ENCODE measurements at regions not wholly inside any gene's neighbourhood (a gene's known extent, or its start where the extent isn't known, plus 50 kb on each side); places are given as distances from the start of the nearest gene placed in this dataset.
"Not testable (repeated sequence)": the region's sequence is repeated elsewhere in the genome, so short reads cannot be mapped to it uniquely, and the experiment has no call there.

DNA sequence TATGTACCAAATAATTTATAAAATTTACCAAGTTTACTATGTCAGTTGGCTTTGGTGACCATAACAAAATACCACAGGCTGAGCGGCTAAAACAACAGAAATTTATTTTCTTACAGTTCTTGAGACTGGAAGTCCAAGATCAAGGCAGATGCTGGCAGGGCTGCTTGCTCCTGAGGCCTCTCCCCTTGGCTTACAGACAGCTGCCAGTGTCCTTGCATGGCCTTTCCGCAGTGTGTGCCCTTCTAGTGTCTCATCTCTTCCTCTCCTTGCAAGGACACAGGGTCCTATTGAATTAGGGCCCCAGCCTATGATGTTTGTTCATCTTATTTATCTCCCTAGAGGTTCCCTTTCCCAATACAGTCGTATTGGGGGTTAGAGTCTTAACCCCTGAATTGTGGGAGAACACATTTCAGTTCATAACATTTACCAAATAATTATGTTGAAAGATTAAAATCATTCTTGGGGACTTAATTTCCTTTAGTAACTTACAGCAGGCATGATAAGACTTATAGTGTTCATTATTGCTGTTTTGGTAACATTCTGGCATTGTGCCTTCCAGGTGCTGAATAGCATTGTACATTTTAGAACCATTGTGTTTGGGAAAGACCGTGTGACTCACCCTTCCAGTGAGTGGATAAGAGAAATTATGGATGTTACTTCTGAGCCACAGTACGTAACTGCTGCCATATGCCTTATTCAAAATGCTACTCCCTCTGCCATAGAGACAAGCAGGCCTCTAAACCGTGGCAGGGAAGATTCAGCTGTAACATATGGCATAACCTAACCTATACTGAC is 317.5 kb downstream of the TMX3 start:
- no peaks in the 10 kb centered on the region for H3K36me3 ChIP-seq
- H3K4me1 ChIP-seq, result no peaks in the 10 kb centered on the region
- no peak overlapping the region for H3K4me3 ChIP-seq
- H3K9me3 ChIP-seq, result no peaks in the 10 kb centered on the region
- no peak overlapping the region for H3K27ac ChIP-seq
- no peaks in the 10 kb centered on the region for H3K27me3 ChIP-seq
- no peak for DNase-seq
- TF ChIP-seq POLR2A (IDR thresholded peaks at IDR 0.05), result no peak
- TF ChIP-seq, protein P1, sequence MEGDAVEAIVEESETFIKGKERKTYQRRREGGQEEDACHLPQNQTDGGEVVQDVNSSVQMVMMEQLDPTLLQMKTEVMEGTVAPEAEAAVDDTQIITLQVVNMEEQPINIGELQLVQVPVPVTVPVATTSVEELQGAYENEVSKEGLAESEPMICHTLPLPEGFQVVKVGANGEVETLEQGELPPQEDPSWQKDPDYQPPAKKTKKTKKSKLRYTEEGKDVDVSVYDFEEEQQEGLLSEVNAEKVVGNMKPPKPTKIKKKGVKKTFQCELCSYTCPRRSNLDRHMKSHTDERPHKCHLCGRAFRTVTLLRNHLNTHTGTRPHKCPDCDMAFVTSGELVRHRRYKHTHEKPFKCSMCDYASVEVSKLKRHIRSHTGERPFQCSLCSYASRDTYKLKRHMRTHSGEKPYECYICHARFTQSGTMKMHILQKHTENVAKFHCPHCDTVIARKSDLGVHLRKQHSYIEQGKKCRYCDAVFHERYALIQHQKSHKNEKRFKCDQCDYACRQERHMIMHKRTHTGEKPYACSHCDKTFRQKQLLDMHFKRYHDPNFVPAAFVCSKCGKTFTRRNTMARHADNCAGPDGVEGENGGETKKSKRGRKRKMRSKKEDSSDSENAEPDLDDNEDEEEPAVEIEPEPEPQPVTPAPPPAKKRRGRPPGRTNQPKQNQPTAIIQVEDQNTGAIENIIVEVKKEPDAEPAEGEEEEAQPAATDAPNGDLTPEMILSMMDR (IDR thresholded peaks at IDR 0.05), result no peak

DNA sequence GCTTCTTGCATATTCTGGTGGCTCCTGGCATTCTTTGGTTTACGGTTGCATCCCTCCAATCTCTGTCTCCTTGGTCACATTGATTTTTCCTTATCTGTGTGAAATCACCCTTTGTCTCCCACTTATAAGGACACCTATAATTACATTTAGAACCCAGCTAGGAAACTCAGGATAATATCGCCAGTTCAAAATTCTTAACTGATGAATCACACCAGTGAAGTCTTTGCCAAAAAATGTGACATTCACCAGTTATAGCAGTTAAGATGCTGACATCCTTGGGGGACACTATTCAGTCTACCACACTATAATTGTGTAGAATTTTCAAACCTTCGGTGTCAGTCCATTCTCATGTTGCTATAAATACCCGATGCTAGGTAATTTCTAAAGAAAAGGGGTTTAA is 320.2 kb downstream of the TMX3 start:
- Histone ChIP-seq H3K9me3 (no peaks in the 10 kb centered on the region), H3K4me3 (no peak overlapping the region), H3K27ac (no peak overlapping the region), H3K27me3 (no peaks in the 10 kb centered on the region), H3K4me1 (no peaks in the 10 kb centered on the region), H3K36me3 (no peaks in the 10 kb centered on the region)
- TF ChIP-seq, protein P1 (IDR thresholded peaks at IDR 0.05), result no peak
- no peak for TF ChIP-seq POLR2A (IDR thresholded peaks at IDR 0.05)
- no peak for DNase-seq

GRCh38 chr18:68391801-68392200 is 323.1 kb downstream of the TMX3 start:
- H3K9me3 ChIP-seq, result no peaks in the 10 kb centered on the region
- TF ChIP-seq POLR2A (IDR thresholded peaks at IDR 0.05), result no peak
- TF ChIP-seq, protein P1 (IDR thresholded peaks at IDR 0.05), result no peak
- no peaks in the 10 kb centered on the region for H3K27me3 ChIP-seq
- H3K27ac ChIP-seq, result no peak overlapping the region
- DNase-seq, result no peak
- no peaks in the 10 kb centered on the region for H3K4me1 ChIP-seq
- no peak overlapping the region for H3K4me3 ChIP-seq
- H3K36me3 ChIP-seq, result no peaks in the 10 kb centered on the region

DNA sequence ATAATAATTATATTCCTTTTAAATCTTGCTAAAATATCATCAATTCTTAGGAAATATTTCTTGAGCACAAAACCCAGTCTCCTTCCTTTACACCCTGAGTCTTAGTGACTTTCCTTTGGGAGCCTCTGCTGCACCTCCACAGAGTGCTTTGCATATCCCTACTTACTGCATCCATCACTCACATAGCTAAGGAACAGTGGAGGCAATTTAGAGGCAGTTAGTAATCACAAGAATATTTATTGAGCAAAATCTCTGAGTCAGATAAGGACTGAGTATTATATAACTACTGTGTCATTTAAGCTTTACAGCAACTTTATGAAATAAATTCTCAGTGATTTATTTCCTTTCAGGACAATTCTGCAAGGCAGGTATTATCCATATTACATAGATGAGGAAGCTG is 327.7 kb downstream of the TMX3 start:
- Histone ChIP-seq H3K27ac (no peak overlapping the region), H3K4me1 (no peaks in the 10 kb centered on the region), H3K9me3 (no peaks in the 10 kb centered on the region), H3K36me3 (no peaks in the 10 kb centered on the region), H3K27me3 (no peaks in the 10 kb centered on the region), H3K4me3 (no peak overlapping the region)
- TF ChIP-seq, protein P1 (IDR thresholded peaks at IDR 0.05), result no peak
- TF ChIP-seq POLR2A (IDR thresholded peaks at IDR 0.05), result no peak
- DNase-seq, result no peak

DNA sequence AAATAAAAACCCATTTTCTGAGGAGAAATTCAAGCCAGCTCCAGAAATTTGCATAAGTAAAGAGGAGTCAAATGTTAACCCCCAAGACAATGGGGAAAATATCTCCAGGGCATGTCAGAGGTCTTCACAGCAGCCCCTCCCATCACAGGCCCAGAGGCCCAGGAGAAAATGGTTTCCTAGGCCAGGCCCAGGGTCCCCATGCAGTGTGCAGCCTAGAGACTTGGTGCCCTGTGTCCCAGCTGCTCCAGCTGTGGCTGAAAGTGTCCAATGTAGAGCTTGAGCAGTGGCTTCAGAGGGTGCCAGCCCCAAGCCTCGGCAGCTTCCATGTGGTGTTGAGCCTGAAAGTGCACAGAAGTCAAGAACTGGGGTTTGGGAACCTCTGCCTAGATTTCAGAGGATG is 330.9 kb downstream of the TMX3 start:
- not testable (repeated sequence) for DNase-seq, H3K4me1 ChIP-seq, H3K27ac ChIP-seq, H3K36me3 ChIP-seq, H3K9me3 ChIP-seq, H3K27me3 ChIP-seq, H3K4me3 ChIP-seq

DNA sequence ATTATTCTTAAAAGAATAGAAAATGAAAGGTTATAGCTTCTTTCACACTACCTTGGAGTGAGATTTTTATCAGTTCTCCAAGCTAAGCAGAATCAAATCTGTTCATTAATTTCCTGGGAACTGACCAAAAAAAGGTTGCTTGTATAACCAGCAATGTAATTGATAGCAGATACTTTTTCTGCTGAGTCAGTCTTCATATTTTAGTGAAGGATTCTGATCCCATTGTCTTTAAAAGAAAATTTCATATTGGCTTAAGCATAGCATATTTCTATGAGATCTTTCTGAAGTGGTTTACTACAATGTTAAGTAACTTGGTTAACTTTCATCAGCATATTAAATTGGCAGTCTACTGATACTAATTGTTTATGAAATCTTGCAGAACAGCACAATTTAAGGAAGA is 338.0 kb downstream of the TMX3 start:
- Histone ChIP-seq H3K36me3 (no peaks in the 10 kb centered on the region), H3K4me3 (no peak overlapping the region), H3K27me3 (no peaks in the 10 kb centered on the region), H3K4me1 (no peaks in the 10 kb centered on the region), H3K9me3 (no peaks in the 10 kb centered on the region), H3K27ac (no peak overlapping the region)
- DNase-seq, result no peak
- no peak for TF ChIP-seq POLR2A (IDR thresholded peaks at IDR 0.05)

GRCh38 chr18:68362907-68363306 is 352.0 kb downstream of the TMX3 start:
- Histone ChIP-seq H3K4me1 (no peaks in the 10 kb centered on the region), H3K36me3 (no peaks in the 10 kb centered on the region), H3K9me3 (no peaks in the 10 kb centered on the region), H3K27me3 (no peaks in the 10 kb centered on the region), H3K4me3 (no peak overlapping the region), H3K27ac (no peak overlapping the region)
- TF ChIP-seq POLR2A (IDR thresholded peaks at IDR 0.05), result no peak
- TF ChIP-seq, protein P1 (IDR thresholded peaks at IDR 0.05), result no peak
- no peak for DNase-seq

All from Peyer's patch (tissue), 4 donors.